GM12872 (cell line): ENCODE measurements at regions not wholly inside any gene's neighbourhood (a gene's known extent, or its start where the extent isn't known, plus 50 kb on each side); places are given as distances from the start of the nearest gene placed in this dataset.

Experiments
- TF ChIP-seq, protein P1 (sequence below): IDR thresholded peaks from 3 replicates; pipeline ENCODE4 v1.5.1; 2011; ENCODE audit warnings: low read depth, mild to moderate bottlenecking, low read length, moderate library complexity; ENCODE audit not compliant: insufficient read depth

GRCh38 chr4:42736527-42737195, 79.8 kb upstream of the ATP8A1 start:
- TF ChIP-seq, protein P1, sequence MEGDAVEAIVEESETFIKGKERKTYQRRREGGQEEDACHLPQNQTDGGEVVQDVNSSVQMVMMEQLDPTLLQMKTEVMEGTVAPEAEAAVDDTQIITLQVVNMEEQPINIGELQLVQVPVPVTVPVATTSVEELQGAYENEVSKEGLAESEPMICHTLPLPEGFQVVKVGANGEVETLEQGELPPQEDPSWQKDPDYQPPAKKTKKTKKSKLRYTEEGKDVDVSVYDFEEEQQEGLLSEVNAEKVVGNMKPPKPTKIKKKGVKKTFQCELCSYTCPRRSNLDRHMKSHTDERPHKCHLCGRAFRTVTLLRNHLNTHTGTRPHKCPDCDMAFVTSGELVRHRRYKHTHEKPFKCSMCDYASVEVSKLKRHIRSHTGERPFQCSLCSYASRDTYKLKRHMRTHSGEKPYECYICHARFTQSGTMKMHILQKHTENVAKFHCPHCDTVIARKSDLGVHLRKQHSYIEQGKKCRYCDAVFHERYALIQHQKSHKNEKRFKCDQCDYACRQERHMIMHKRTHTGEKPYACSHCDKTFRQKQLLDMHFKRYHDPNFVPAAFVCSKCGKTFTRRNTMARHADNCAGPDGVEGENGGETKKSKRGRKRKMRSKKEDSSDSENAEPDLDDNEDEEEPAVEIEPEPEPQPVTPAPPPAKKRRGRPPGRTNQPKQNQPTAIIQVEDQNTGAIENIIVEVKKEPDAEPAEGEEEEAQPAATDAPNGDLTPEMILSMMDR, result no peak

- TF ChIP-seq, protein P1, result no peak
These were observed 76.5 kb upstream of the ATP8A1 start for GRCh38 chr4:42733380-42733779.

DNA sequence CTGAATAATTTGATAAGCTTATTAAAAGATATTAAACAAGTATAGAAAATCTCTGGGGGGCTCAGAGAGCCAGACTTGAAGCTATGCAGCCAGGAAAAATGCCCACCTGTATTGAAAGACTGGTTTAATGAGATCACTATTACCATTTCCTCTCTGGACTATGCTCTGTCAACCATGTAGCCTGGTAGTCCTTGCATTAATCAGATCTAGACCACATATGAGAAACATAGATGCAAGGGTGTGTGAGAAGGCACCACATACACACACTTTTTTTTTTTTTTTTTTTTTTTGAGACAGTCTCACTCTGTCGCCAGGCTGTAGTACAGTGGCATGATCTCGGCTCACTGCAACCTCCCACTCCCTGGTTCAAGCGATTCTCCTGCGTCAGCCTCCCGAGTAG, 75.9 kb upstream of the ATP8A1 start:
- TF ChIP-seq, protein P1, result no peak

GRCh38 chr4:42729505-42730237, 72.8 kb upstream of the ATP8A1 start:
- TF ChIP-seq, protein P1, result no peak

GRCh38 chr4:42724451-42724850, 67.5 kb upstream of the ATP8A1 start:
- TF ChIP-seq, protein P1, result no peak

- TF ChIP-seq, protein P1, result no peak
These were observed 63.6 kb upstream of the ATP8A1 start for GRCh38 chr4:42720533-42720932.

GRCh38 chr4:42719257-42719656, 62.4 kb upstream of the ATP8A1 start:
- TF ChIP-seq, protein P1, result no peak
